ENCODE measurements at regions not wholly inside any gene's neighbourhood (a gene's known extent, or its start where the extent isn't known, plus 50 kb on each side); places are given as distances from the start of the nearest gene placed in this dataset.

- TF ChIP-seq ZNF462 (CRISPR knock-in tag; IDR thresholded peaks at IDR 0.05) (no peak), REST (IDR thresholded peaks at IDR 0.05; ENCODE audit: unreplicated experiment) (no peak), CTCF (conservative IDR thresholded peaks at IDR 0.05; ENCODE audit: low read depth in 2 of 2) (no peak), EZH2 (IDR thresholded peaks at IDR 0.05; ENCODE audit: low read depth, unreplicated experiment) (no peak), EZH2phosphoT487 (IDR thresholded peaks at IDR 0.05; ENCODE audit: unreplicated experiment) (no peak), ZNF331 (CRISPR knock-in tag; IDR thresholded peaks at IDR 0.05; ENCODE audit: low read depth) (no peak), CREB1 (CRISPR knock-in tag; IDR thresholded peaks at IDR 0.05; ENCODE audit: low read depth) (no peak), JUNB (IDR thresholded peaks at IDR 0.05; ENCODE audit: unreplicated experiment) (no peak), POLR2AphosphoS5 (IDR thresholded peaks at IDR 0.05; ENCODE audit: low read depth) (no peak)
Observed at GRCh38 chr12:126107659-126108058, 1042.4 kb downstream of the AACS start.
